ENCODE measurements at regions not wholly inside any gene's neighbourhood (a gene's known extent, or its start where the extent isn't known, plus 50 kb on each side); places are given as distances from the start of the nearest gene placed in this dataset.
A peak's percentile ranks its signal among the peaks of the same experiment; 100 is the strongest.

DNA sequence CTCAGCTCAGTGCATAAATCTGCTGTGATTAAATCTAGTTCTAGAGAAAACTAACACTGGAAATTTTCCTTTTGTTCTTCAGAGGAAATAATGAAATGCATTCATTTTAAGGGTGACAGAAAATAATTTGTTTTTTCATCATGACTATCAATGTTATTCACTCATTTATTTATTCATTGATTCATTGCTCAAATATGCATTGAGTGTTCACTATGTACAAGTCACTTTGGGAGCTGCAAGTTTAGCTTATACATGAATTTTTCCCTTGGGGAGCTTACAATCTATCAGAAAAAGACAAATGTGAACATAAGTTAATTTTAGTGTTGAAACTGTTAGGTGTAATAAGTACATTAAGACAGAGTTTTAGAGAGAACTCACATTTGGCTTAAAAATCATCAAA is 897.8 kb downstream of the CENPC start:
- TF ChIP-seq, protein P1, sequence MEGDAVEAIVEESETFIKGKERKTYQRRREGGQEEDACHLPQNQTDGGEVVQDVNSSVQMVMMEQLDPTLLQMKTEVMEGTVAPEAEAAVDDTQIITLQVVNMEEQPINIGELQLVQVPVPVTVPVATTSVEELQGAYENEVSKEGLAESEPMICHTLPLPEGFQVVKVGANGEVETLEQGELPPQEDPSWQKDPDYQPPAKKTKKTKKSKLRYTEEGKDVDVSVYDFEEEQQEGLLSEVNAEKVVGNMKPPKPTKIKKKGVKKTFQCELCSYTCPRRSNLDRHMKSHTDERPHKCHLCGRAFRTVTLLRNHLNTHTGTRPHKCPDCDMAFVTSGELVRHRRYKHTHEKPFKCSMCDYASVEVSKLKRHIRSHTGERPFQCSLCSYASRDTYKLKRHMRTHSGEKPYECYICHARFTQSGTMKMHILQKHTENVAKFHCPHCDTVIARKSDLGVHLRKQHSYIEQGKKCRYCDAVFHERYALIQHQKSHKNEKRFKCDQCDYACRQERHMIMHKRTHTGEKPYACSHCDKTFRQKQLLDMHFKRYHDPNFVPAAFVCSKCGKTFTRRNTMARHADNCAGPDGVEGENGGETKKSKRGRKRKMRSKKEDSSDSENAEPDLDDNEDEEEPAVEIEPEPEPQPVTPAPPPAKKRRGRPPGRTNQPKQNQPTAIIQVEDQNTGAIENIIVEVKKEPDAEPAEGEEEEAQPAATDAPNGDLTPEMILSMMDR (conservative IDR thresholded peaks at IDR 0.05; ENCODE audit: low read depth, low read length): no peak
- H3K4me3 ChIP-seq (ENCODE audit: low read length): no peak overlapping the region
- no peak for DNase-seq (ENCODE audit: low read depth)

DNA sequence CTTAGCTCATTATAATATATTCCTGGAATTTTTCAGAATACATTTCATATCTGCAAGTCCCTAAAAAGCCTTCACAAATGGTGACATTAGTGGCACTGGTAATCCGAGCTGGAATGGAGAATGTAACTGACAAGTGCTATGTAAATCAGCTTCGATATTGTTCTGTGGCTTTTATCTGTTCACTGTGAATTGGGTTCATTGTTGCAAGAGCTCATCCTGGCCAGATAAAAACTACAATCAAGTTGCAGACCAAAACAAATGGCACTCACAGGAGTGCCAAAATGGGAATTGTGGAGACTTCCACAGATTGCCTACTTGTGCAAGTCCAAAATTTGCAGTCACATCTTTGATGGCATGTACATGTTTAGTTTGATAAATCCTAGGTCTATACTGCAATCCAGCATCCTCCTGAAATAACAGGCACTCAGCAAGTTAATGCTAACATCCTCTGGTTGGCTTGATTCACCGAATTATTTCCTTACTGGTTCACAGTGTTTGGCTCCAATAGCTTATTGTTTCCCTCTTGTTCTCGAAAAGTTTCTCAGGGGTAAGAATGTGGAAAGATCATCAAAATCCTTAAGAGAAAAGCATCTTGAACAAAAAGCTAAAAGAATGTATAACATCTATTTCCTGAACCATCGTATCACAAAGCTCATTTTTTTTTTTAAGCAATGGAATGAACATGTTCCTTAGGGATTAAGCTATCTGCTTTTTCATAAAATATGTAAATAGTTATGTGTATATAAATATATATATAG is 904.9 kb downstream of the CENPC start:
- H3K4me3 ChIP-seq (ENCODE audit: low read length): no peak overlapping the region
- no peak for DNase-seq (ENCODE audit: low read depth)
- TF ChIP-seq, protein P1 (conservative IDR thresholded peaks at IDR 0.05; ENCODE audit: low read depth, low read length): no peak

DNA sequence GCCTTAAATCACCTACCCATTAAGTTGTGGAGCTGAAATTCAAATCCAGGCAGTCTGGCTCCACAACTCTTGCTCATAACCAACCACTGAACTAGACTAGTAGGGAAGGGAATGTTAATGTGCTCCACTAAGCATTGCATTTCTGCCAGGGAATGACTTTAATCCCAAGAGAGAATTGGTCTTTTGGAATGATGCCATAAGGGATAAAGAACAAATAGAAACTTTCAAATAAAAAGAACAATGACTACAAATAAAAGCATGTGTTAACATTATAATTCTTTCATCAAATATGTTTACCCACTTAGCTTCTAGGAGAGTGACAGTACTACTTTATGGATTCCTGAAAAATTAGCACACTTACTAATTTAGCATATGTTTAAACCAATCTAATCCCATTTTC is 905.9 kb downstream of the CENPC start:
- peak; percentile 96 for DNase-seq (ENCODE audit: low read depth)
- TF ChIP-seq, protein P1 (conservative IDR thresholded peaks at IDR 0.05; ENCODE audit: low read depth, low read length): no peak
- H3K4me3 ChIP-seq (ENCODE audit: low read length): no peak overlapping the region

DNA sequence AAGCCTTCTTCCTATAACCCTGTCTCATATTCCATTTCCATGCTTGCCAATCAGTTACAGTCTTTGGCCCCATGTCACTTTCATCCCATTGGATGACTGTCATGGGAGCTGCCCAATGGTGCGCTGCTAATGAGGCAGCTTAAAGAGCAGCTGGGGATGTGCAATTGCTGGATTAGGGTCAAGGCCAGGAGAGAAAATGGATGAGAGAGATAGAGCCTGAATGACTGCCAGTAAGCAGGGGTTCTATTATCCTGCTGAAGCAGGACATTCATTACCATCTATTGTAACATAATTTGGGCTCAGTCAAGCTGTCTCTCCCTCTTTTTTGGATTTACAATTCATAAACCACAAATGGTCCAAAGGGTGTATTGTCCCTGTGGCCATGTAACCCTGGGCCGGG is 909.0 kb downstream of the CENPC start:
- TF ChIP-seq, protein P1 (conservative IDR thresholded peaks at IDR 0.05; ENCODE audit: low read depth, low read length): no peak
- no peak overlapping the region for H3K4me3 ChIP-seq (ENCODE audit: low read length)
- DNase-seq (ENCODE audit: low read depth): no peak

DNA sequence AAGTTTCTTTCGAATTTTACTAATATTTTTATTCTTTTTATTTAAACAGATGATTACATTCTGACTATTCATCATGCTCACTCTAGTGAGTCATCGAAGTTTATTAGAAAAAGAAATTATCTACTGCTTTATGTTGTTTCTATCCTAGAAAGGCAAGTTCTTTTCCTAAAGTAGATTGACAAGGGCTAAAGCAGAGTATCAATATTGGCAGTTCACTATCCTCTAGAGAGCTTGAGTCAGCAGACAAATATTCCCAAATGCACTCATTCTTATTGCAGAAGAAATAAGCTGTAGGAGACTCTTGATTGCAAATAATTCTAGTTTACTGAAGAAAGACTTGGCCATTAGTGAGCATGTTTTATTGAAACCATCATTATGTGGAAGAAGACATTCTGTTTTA is 911.8 kb downstream of the CENPC start:
- DNase-seq (ENCODE audit: low read depth): no peak
- no peak overlapping the region for H3K4me3 ChIP-seq (ENCODE audit: low read length)
- TF ChIP-seq, protein P1 (conservative IDR thresholded peaks at IDR 0.05; ENCODE audit: low read depth, low read length): no peak

DNA sequence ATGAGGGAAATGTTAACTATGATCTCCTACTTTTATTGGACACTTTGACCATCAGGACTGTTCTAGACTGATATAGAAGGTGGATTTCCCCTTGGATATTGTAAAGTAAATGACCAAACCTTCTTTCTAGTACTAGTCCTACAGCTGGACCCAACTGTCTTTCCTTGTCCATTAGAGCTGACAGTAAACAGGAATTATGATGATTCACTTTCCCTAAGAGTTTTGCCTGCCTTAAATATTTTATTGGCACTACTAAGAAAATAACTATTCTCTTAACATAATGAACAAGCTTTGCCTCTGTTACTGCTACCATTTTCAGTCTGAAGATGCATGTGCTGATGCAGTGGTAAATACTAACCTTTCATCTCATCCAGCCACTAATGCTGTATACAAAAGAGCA is 915.4 kb downstream of the CENPC start:
- DNase-seq (ENCODE audit: low read depth): no peak
- TF ChIP-seq, protein P1 (conservative IDR thresholded peaks at IDR 0.05; ENCODE audit: low read depth, low read length): no peak
- no peak overlapping the region for H3K4me3 ChIP-seq (ENCODE audit: low read length)

DNA sequence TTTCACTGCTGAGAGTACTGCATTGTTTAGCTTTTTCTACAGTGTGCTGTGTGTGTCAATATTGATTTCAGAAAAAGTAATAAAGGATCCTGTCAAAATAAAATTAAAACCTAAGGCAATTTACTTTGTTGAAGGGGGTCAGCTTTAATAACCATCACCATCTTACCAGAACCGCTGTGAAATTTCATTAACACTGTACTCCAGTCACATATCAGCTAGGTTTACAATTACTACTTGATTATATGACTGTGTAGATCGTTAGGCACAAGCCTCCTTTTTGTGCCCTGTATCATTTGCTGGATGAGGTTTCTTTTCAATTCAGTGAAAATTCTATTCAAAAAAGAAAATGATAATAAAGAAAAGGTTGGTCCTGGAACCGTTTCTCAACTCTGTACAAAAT is 917.2 kb downstream of the CENPC start:
- H3K4me3 ChIP-seq (ENCODE audit: low read length): no peak overlapping the region
- DNase-seq (ENCODE audit: low read depth): no peak
- TF ChIP-seq, protein P1 (conservative IDR thresholded peaks at IDR 0.05; ENCODE audit: low read depth, low read length): no peak

Data from retinal pigment epithelial cell (primary cell).